Neural progenitor cell (in vitro differentiated cells): ENCODE measurements at regions not wholly inside any gene's neighbourhood (a gene's known extent, or its start where the extent isn't known, plus 50 kb on each side); places are given as distances from the start of the nearest gene placed in this dataset.
"Not testable (repeated sequence)": the region's sequence is repeated elsewhere in the genome, so short reads cannot be mapped to it uniquely, and the experiment has no call there.

Experiments
- DNase-seq: peaks from one replicate; pipeline ENCODE4 v3.0.0-alpha.2; 2016; ENCODE audit warnings: low spot score
- H2AFZ ChIP-seq: fragments of 200-600 bp; sonication (generic); replicated peaks from 2 replicates; pipeline ENCODE4 v1.6.1; 2016; ENCODE audit warnings: antibody characterized with exemption
- H3F3A ChIP-seq: fragments of 200-600 bp; sonication (generic); 2 replicates; pipeline ENCODE4 v1.6.1; 2016; ENCODE audit warnings: antibody characterized with exemption, low read depth
- H3K27ac ChIP-seq: fragments of 200-600 bp; sonication (generic); 2 replicates; pipeline ENCODE4 v1.5.1; 2016; ENCODE audit warnings: mild to moderate bottlenecking
- H3K27me3 ChIP-seq: fragments of 200-600 bp; sonication (generic); 2 replicates; pipeline ENCODE4 v1.6.1; 2016; ENCODE audit warnings: mild to moderate bottlenecking, moderate library complexity
- H3K36me3 ChIP-seq: fragments of 200-600 bp; sonication (generic); 2 replicates; pipeline ENCODE4 v1.5.1; 2016
- H3K4me1 ChIP-seq: fragments of 200-600 bp; sonication (generic); 2 replicates; pipeline ENCODE4 v1.6.1; 2016; ENCODE audit warnings: mixed run types
- H3K4me2 ChIP-seq: fragments of 200-600 bp; sonication (generic); 2 replicates; pipeline ENCODE4 v1.6.1; 2016
- H3K4me3 ChIP-seq: fragments of 200-600 bp; sonication (generic); 2 replicates; pipeline ENCODE4 v1.5.1; 2016
- H3K79me2 ChIP-seq: fragments of 200-600 bp; sonication (generic); 2 replicates; pipeline ENCODE4 v1.6.1; 2016; ENCODE audit warnings: low read depth
- H3K9ac ChIP-seq: fragments of 200-600 bp; sonication (generic); 2 replicates; pipeline ENCODE4 v1.6.1; 2016
- H3K9me3 ChIP-seq: fragments of 200-600 bp; sonication (generic); 2 replicates; pipeline ENCODE4 v1.5.1; 2016; ENCODE audit warnings: low read depth
- H4K20me1 ChIP-seq: fragments of 200-600 bp; sonication (generic); 2 replicates; pipeline ENCODE4 v1.6.1; 2016; ENCODE audit warnings: low read depth
- H3K27ac Mint-ChIP-seq: 3 replicates; pipeline ENCODE4 v1.8.0; 2021; ENCODE audit warnings: mixed read lengths
- H3K27me3 Mint-ChIP-seq: 2 replicates; pipeline ENCODE4 v1.8.0; 2022; ENCODE audit warnings: low read depth, mild to moderate bottlenecking, inconsistent platforms, moderate library complexity, mixed read lengths; ENCODE audit not compliant: insufficient read depth
- H3K36me3 Mint-ChIP-seq: 3 replicates; pipeline ENCODE4 v1.8.0; 2021; ENCODE audit warnings: mixed read lengths
- H3K4me1 Mint-ChIP-seq: 3 replicates; pipeline ENCODE4 v1.8.0; 2021; ENCODE audit warnings: mixed read lengths
- H3K4me3 Mint-ChIP-seq: 3 replicates; pipeline ENCODE4 v1.8.0; 2021; ENCODE audit warnings: mild to moderate bottlenecking, moderate library complexity, mixed read lengths
- H3K9me3 Mint-ChIP-seq: 3 replicates; pipeline ENCODE4 v1.8.0; 2020; ENCODE audit warnings: mixed read lengths
- EZH2 ChIP-seq: fragments of 200-600 bp; sonication (generic); IDR thresholded peaks from 2 replicates; pipeline ENCODE4 v1.6.1; 2017; ENCODE audit warnings: antibody characterized with exemption, mild to moderate bottlenecking, moderate library complexity
- EZH2phosphoT487 ChIP-seq: fragments of 200-600 bp; sonication (generic); IDR thresholded peaks from 2 replicates; pipeline ENCODE4 v1.6.1; 2017; ENCODE audit warnings: antibody characterized with exemption
- TF ChIP-seq, protein P1 (sequence below): fragments of 200-600 bp; sonication (generic); IDR thresholded peaks from 2 replicates; pipeline ENCODE4 v1.5.1; 2017; ENCODE audit warnings: antibody characterized with exemption, mild to moderate bottlenecking

DNA sequence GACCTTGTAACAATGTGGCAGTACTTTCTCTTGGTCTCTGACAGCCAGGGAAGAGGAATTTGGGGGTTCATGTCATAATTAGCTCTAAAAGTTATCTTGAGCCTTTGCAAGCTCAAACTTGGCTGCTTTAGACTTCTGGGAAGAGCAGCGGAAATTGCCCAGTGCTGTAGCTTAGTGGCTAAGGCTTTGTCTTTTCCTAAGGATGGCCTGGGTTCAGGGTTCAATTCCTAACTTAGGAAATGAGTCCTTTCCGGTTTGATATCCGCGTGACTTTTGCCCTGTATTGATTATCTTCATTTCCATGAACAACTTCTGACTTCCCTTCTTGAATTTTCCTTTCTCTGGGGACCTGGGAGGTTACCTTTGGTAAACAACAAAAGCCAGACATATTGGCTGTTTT lies 961.0 kb downstream of the CNTNAP5 start:
- no peak overlapping the region for H3K4me3 Mint-ChIP-seq
- H3K9ac ChIP-seq: no peak overlapping the region
- DNase-seq: no peak
- no peak overlapping the region for H3K27ac ChIP-seq
- no peaks in the 10 kb centered on the region for H3K36me3 ChIP-seq
- H3K4me1 ChIP-seq: peaks cover 7% of the 10 kb centered on the region
- H4K20me1 ChIP-seq: no peaks in the 10 kb centered on the region
- no peaks in the 10 kb centered on the region for H3K9me3 ChIP-seq
- H3K27me3 Mint-ChIP-seq: peaks cover 3% of the 10 kb centered on the region
- H3K79me2 ChIP-seq: no peaks in the 10 kb centered on the region
- no peak overlapping the region for H3K27ac Mint-ChIP-seq
- no peaks in the 10 kb centered on the region for H3K36me3 Mint-ChIP-seq
- H3K4me1 Mint-ChIP-seq: peaks cover 28% of the 10 kb centered on the region
- TF ChIP-seq, protein P1, sequence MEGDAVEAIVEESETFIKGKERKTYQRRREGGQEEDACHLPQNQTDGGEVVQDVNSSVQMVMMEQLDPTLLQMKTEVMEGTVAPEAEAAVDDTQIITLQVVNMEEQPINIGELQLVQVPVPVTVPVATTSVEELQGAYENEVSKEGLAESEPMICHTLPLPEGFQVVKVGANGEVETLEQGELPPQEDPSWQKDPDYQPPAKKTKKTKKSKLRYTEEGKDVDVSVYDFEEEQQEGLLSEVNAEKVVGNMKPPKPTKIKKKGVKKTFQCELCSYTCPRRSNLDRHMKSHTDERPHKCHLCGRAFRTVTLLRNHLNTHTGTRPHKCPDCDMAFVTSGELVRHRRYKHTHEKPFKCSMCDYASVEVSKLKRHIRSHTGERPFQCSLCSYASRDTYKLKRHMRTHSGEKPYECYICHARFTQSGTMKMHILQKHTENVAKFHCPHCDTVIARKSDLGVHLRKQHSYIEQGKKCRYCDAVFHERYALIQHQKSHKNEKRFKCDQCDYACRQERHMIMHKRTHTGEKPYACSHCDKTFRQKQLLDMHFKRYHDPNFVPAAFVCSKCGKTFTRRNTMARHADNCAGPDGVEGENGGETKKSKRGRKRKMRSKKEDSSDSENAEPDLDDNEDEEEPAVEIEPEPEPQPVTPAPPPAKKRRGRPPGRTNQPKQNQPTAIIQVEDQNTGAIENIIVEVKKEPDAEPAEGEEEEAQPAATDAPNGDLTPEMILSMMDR: no peak
- no peak for TF ChIP-seq EZH2phosphoT487
- no peak for TF ChIP-seq EZH2
- peaks cover 9% of the 10 kb centered on the region for H3K9me3 Mint-ChIP-seq
- no peak overlapping the region for H3K4me2 ChIP-seq
- H2AFZ ChIP-seq: no peak overlapping the region
- H3F3A ChIP-seq: no peaks in the 10 kb centered on the region
- no peak overlapping the region for H3K4me3 ChIP-seq
- H3K27me3 ChIP-seq: no peaks in the 10 kb centered on the region

- H4K20me1 ChIP-seq, H3K9ac ChIP-seq, H3K36me3 Mint-ChIP-seq, H3F3A ChIP-seq, H2AFZ ChIP-seq, H3K36me3 ChIP-seq, H3K79me2 ChIP-seq, H3K4me1 ChIP-seq, H3K27me3 Mint-ChIP-seq, H3K4me3 ChIP-seq, H3K27ac ChIP-seq, DNase-seq, H3K9me3 Mint-ChIP-seq, H3K4me2 ChIP-seq, H3K9me3 ChIP-seq, H3K27me3 ChIP-seq, H3K4me3 Mint-ChIP-seq: not testable (repeated sequence)
- Mint-ChIP-seq H3K27ac (peak overlapping the region; percentile 92), H3K4me1 (peaks cover 24% of the 10 kb centered on the region)
Observed at GRCh38 chr2:124986870-124987269, 961.8 kb downstream of the CNTNAP5 start.

- not testable (repeated sequence) for H4K20me1 ChIP-seq, H2AFZ ChIP-seq, H3F3A ChIP-seq, H3K36me3 Mint-ChIP-seq, H3K27me3 Mint-ChIP-seq, H3K4me3 ChIP-seq, H3K79me2 ChIP-seq, DNase-seq, H3K27me3 ChIP-seq, H3K4me2 ChIP-seq, H3K27ac ChIP-seq, H3K9me3 ChIP-seq, H3K27ac Mint-ChIP-seq, H3K4me3 Mint-ChIP-seq, H3K4me1 ChIP-seq, H3K36me3 ChIP-seq, H3K9ac ChIP-seq
- H3K4me1 Mint-ChIP-seq: peaks cover 24% of the 10 kb centered on the region
- H3K9me3 Mint-ChIP-seq: peaks cover 11% of the 10 kb centered on the region
Observed at GRCh38 chr2:124987436-124987835, 962.3 kb downstream of the CNTNAP5 start.

GRCh38 chr2:124988111-124988510 lies 963.0 kb downstream of the CNTNAP5 start:
- DNase-seq: no peak
- Histone ChIP-seq H3K9ac (no peak overlapping the region), H3K36me3 (no peaks in the 10 kb centered on the region), H3F3A (no peaks in the 10 kb centered on the region), H3K4me3 (no peak overlapping the region), H3K79me2 (no peaks in the 10 kb centered on the region), H3K27me3 (no peaks in the 10 kb centered on the region), H3K4me1 (peaks cover 7% of the 10 kb centered on the region), H4K20me1 (no peaks in the 10 kb centered on the region), H3K27ac (no peak overlapping the region), H2AFZ (no peak overlapping the region), H3K4me2 (no peak overlapping the region), H3K9me3 (no peaks in the 10 kb centered on the region)
- H3K27ac Mint-ChIP-seq: no peak overlapping the region
- H3K4me3 Mint-ChIP-seq: no peak overlapping the region
- TF ChIP-seq EZH2 (no peak), EZH2phosphoT487 (no peak)
- TF ChIP-seq, protein P1: no peak
- no peaks in the 10 kb centered on the region for H3K36me3 Mint-ChIP-seq
- peaks cover 11% of the 10 kb centered on the region for H3K9me3 Mint-ChIP-seq
- peaks cover 24% of the 10 kb centered on the region for H3K4me1 Mint-ChIP-seq
- H3K27me3 Mint-ChIP-seq: peaks cover 3% of the 10 kb centered on the region
